GM12865 (cell line): ENCODE measurements at regions not wholly inside any gene's neighbourhood (a gene's known extent, or its start where the extent isn't known, plus 50 kb on each side); places are given as distances from the start of the nearest gene placed in this dataset.

Experiments
- DNase-seq: peaks from one replicate; pipeline ENCODE4 v3.0.0; 2010; ENCODE audit warnings: low read depth
- H3K4me3 ChIP-seq: 2 replicates; pipeline ENCODE4 v1.5.1; 2011; ENCODE audit warnings: mild to moderate bottlenecking, low read depth, low read length, control low read depth
- CTCF ChIP-seq: IDR thresholded peaks from 2 replicates; pipeline ENCODE4 v1.5.1; 2011; ENCODE audit warnings: low read length, control low read depth, low read depth, inconsistent platforms; ENCODE audit not compliant: insufficient read depth; ENCODE audit errors: missing control alignments

- H3K4me3 ChIP-seq: no peak overlapping the region
- no peak for DNase-seq
- no peak for TF ChIP-seq CTCF
Measured at GRCh38 chr20:24077145-24077544, 88.6 kb upstream of the GGTLC1 start.

- DNase-seq: no peak
- H3K4me3 ChIP-seq: no peak overlapping the region
- TF ChIP-seq CTCF: no peak
Measured at GRCh38 chr20:24070679-24071078, 82.1 kb upstream of the GGTLC1 start.

- no peak for DNase-seq
- no peak overlapping the region for H3K4me3 ChIP-seq
- no peak for TF ChIP-seq CTCF
Measured at GRCh38 chr20:24066076-24066700, 77.6 kb upstream of the GGTLC1 start.

- TF ChIP-seq CTCF: no peak
- DNase-seq: no peak
- H3K4me3 ChIP-seq: no peak overlapping the region
Measured at GRCh38 chr20:24064915-24065314, 76.3 kb upstream of the GGTLC1 start.

- no peak for DNase-seq
- no peak for TF ChIP-seq CTCF
- H3K4me3 ChIP-seq: no peak overlapping the region
Measured at GRCh38 chr20:24064092-24064491, 75.5 kb upstream of the GGTLC1 start.

- DNase-seq: no peak
- H3K4me3 ChIP-seq: no peak overlapping the region
- no peak for TF ChIP-seq CTCF
Measured at GRCh38 chr20:24063100-24063499, 74.5 kb upstream of the GGTLC1 start.
